AG09309 (cell line): ENCODE measurements at regions not wholly inside any gene's neighbourhood (a gene's known extent, or its start where the extent isn't known, plus 50 kb on each side); places are given as distances from the start of the nearest gene placed in this dataset.

Source experiments
- DNase-seq: peaks from one replicate; pipeline ENCODE4 v3.0.0-alpha.2; 2010; ENCODE audit warnings: low read depth
- H3K4me3 ChIP-seq: 2 replicates; pipeline ENCODE4 v1.5.1; 2011; ENCODE audit warnings: mild to moderate bottlenecking, low read depth, low read length, moderate library complexity; ENCODE audit not compliant: control insufficient read depth
- TF ChIP-seq, protein P1 (sequence below): IDR thresholded peaks from 2 replicates; pipeline ENCODE4 v1.5.1; 2011; ENCODE audit warnings: mild to moderate bottlenecking, low read depth, low read length, inconsistent platforms; ENCODE audit not compliant: insufficient read depth, control insufficient read depth; ENCODE audit errors: missing control alignments

DNA sequence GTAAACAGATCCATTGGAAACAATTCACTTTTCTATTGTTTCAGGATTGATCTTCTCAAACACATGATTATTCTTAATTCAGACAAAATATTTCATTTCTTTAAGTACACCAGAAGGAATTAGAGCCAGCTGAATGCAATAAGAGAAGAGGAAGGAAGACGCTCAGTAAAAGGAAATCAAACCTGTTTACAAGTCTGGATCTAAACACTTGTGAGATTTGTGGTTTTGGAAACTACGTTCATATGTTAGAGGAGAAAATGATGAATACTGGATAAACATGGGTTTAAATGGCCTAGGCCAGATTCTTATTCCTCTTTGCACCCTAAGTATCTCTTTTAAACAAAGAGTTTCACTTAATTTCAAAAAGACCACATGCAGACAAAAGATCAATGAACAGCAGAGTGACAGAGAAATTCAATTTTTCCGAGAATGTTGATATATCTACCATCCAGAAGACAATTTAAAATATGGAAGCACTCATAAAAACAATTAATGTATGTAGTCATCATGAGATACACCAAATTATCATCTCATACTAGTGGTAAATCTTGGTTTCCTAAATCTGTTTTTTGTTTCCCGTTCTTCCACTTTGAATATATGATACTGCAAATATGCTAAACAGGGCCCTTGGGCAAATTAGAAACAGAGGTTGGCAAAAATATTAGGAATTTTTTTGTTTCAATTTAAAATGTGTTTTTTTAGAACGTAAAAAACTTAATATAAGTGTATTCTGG lies 703.5 kb upstream of the CITED2 start:
- H3K4me3 ChIP-seq, result no peak overlapping the region
- no peak for DNase-seq
- TF ChIP-seq, protein P1, sequence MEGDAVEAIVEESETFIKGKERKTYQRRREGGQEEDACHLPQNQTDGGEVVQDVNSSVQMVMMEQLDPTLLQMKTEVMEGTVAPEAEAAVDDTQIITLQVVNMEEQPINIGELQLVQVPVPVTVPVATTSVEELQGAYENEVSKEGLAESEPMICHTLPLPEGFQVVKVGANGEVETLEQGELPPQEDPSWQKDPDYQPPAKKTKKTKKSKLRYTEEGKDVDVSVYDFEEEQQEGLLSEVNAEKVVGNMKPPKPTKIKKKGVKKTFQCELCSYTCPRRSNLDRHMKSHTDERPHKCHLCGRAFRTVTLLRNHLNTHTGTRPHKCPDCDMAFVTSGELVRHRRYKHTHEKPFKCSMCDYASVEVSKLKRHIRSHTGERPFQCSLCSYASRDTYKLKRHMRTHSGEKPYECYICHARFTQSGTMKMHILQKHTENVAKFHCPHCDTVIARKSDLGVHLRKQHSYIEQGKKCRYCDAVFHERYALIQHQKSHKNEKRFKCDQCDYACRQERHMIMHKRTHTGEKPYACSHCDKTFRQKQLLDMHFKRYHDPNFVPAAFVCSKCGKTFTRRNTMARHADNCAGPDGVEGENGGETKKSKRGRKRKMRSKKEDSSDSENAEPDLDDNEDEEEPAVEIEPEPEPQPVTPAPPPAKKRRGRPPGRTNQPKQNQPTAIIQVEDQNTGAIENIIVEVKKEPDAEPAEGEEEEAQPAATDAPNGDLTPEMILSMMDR, result no peak

DNA sequence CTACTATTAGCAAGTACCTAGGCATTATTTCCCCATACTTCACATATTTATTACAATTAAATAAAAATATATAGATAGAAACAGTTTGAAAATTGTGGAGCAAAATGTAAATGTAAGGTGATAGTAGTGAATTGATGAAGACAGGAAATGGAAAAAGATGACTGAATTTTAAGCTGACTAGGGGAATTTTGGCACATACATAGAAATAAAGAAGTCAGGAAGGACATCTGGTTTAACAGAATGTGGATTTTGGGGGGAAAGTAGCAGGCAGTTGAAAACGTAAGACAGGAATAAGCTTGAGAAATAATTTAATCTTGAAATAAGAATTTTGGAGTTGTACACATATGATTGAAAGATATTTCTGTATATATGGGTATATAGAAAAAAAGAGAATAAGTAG lies 701.7 kb upstream of the CITED2 start:
- no peak overlapping the region for H3K4me3 ChIP-seq
- TF ChIP-seq, protein P1, result no peak
- DNase-seq, result no peak

DNA sequence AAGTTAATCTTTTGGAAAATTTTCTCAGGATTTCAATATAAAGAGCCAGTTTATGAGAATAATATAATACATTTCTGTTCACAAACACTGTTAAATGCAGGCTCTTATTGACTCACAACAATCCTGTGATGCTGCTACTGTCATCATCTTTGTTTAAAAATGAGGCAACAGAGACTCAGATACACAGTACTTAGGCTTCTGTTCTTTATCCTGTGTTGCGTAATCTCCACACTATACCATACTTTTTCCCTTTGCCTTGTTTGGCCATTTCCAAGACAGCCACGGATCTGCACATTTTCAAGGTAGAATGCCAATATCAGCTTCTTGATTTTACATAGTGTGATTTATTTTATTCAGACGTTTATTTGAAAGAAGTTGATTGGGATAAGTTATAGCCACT lies 699.0 kb upstream of the CITED2 start:
- TF ChIP-seq, protein P1, result no peak
- DNase-seq, result no peak
- no peak overlapping the region for H3K4me3 ChIP-seq

DNA sequence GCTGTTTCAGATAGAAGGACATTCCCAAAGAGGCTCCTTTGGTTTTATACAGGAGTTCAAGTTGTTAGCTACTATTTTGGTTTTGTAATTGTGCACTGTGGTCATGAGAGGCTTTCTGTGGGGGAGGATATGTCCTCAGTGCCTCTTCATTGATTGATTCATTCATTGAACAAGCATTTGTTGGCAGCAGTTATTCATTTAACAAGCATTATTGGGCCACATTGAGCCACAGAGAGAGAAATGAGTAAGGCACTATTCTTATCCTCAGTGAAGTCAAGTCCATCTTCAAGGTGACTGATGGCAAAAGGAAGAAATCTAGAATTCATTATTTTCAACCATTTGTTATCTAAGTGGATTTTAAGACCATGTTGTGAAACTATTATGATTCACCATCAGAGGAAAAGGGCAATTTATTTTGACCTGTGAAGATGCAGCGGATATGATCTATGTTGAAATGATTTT lies 697.2 kb upstream of the CITED2 start:
- no peak overlapping the region for H3K4me3 ChIP-seq
- TF ChIP-seq, protein P1, result no peak
- peak; percentile 99 for DNase-seq

DNA sequence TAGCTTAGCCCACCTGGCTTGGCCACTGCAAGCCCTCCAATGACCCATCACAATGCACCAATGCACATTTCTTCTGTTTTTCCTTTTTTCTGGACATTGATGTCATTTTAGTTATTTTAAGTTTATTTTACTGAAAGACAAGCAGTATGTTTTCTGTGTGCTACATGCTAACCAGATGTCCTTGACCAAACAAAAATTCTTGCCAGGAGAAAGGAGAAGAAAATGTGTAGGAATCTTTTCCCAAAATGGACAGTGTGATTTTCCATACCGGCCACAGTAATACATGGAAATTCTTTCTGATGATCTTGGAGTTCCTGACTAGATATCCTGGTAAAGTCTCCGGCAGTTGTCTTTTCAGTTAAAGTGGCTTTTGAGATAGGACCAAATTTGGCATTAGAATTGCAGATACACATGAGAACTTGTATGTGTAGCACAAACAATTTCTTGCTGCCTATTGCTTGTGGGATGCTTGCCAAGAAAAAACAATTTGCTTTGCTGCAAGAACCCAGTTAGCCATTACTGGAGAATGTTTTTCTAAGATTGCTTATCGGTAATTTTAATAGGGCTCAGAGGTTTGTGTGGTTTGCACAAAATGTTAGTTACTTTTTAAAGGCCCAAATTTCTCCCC lies 696.5 kb upstream of the CITED2 start:
- peak; percentile 97 for DNase-seq
- TF ChIP-seq, protein P1, result no peak
- H3K4me3 ChIP-seq, result no peak overlapping the region

DNA sequence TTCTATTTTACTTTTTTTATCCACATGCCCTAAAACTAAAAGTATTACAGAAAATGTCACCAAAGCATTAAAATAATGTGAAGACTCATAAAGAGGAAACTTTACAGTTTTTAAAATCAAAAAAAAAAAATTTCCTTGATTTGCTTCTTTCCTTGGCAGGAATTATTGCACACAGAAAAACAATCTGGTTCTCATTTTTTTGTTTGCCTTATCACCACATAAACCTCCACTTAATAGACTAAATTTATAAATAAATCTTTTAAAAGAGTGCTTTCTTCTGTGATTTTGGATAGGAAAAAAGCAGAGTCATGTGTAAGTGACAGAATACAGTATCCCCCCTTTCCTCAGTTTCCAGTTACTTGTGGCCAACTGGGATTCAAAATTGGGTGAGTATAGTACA lies 695.1 kb upstream of the CITED2 start:
- no peak overlapping the region for H3K4me3 ChIP-seq
- TF ChIP-seq, protein P1, result no peak
- no peak for DNase-seq
